ENCODE measurements at regions not wholly inside any gene's neighbourhood (a gene's known extent, or its start where the extent isn't known, plus 50 kb on each side); places are given as distances from the start of the nearest gene placed in this dataset.
A peak's percentile ranks its signal among the peaks of the same experiment; 100 is the strongest.

- no peak for TF ChIP-seq CTCF (IDR thresholded peaks at IDR 0.05; ENCODE audit: insufficient read depth, low read depth, low read length, missing control alignments)
- H3K4me3 ChIP-seq (ENCODE audit: low read depth, low read length), result no peak overlapping the region
- no peak for DNase-seq (ENCODE audit: low read depth)
These were observed 175.6 kb downstream of the HSD17B3 start for GRCh38 chr9:96126321-96126881.

- no peak overlapping the region for H3K4me3 ChIP-seq (ENCODE audit: low read depth, low read length)
- DNase-seq (ENCODE audit: low read depth), result no peak
- no peak for TF ChIP-seq CTCF (IDR thresholded peaks at IDR 0.05; ENCODE audit: insufficient read depth, low read depth, low read length, missing control alignments)
These were observed 176.4 kb downstream of the HSD17B3 start for GRCh38 chr9:96125624-96126023.

- TF ChIP-seq CTCF (IDR thresholded peaks at IDR 0.05; ENCODE audit: insufficient read depth, low read depth, low read length, missing control alignments), result no peak
- DNase-seq (ENCODE audit: low read depth), result no peak
- no peak overlapping the region for H3K4me3 ChIP-seq (ENCODE audit: low read depth, low read length)
These were observed 179.2 kb downstream of the HSD17B3 start for GRCh38 chr9:96122751-96123150.

- H3K4me3 ChIP-seq (ENCODE audit: low read depth, low read length), result no peak overlapping the region
- TF ChIP-seq CTCF (IDR thresholded peaks at IDR 0.05; ENCODE audit: insufficient read depth, low read depth, low read length, missing control alignments), result no peak
- DNase-seq (ENCODE audit: low read depth), result no peak
These were observed 179.7 kb downstream of the HSD17B3 start for GRCh38 chr9:96122282-96122681.

- no peak for DNase-seq (ENCODE audit: low read depth)
- no peak for TF ChIP-seq CTCF (IDR thresholded peaks at IDR 0.05; ENCODE audit: insufficient read depth, low read depth, low read length, missing control alignments)
- no peak overlapping the region for H3K4me3 ChIP-seq (ENCODE audit: low read depth, low read length)
These were observed 180.8 kb downstream of the HSD17B3 start for GRCh38 chr9:96121136-96121535.

- H3K4me3 ChIP-seq (ENCODE audit: low read depth, low read length), result no peak overlapping the region
- TF ChIP-seq CTCF (IDR thresholded peaks at IDR 0.05; ENCODE audit: insufficient read depth, low read depth, low read length, missing control alignments), result no peak
- peak; percentile 19 for DNase-seq (ENCODE audit: low read depth)
These were observed 184.4 kb downstream of the HSD17B3 start for GRCh38 chr9:96117398-96118080.
